HS-27A (cell line): ENCODE measurements at regions not wholly inside any gene's neighbourhood (a gene's known extent, or its start where the extent isn't known, plus 50 kb on each side); places are given as distances from the start of the nearest gene placed in this dataset.
"Not testable (repeated sequence)": the region's sequence is repeated elsewhere in the genome, so short reads cannot be mapped to it uniquely, and the experiment has no call there.

Experiments
- DNase-seq: peaks from one replicate; pipeline ENCODE4 v3.0.0-alpha.2; 2012; ENCODE audit warnings: low read depth, missing footprints

DNA sequence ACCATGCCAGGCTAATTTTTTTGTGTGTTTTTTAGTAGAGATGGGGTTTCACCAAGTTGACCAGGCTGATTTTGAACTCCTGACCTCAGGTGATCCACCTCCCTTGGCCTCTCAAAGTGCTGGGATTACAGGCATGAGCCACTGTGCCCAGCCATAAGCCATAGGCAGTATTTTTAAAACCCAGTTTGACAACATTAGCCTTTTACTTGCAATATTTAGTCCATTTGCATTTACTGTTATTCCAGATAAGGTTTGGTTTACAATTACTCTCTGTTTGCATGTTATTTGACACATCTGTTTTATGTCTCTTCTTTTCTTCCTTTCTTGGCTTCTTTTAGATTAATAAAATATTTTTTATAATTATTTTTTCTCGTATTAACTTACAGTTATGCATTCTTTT lies 83.6 kb upstream of the EPHB3 start:
- no peak for DNase-seq

DNA sequence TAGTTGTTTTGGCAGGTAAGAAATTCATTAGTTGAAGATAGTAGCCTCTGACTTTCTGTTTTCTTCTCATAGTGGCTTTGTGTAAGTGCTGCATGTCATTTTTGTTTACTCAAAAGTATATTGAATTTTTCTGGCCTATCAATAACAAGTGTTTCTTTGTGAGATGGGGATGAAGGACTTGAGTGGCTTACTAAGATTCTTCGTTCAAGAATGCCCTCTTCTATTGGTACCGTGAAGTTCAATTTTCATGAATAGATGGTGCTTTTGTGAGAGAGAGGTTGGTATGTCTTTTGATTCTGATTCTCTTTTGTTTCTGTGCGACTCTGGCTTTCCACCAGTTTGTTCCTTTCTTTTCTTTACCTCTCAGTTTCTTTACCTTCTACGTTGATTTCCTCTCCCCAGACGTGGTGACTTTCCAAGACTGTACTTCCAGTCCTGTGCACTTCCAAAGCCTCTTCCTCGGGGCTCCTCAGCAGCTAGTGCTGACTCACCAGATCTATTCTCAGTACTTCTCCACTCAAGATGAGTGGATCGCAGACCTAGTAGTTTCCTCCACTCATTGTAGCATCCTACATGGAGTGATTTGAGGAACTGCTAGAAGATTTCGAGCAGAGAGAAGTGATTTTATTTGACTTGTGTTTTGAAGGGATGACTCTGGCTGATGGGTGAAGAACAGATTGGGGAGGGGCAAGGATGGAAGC lies 82.0 kb upstream of the EPHB3 start:
- no peak for DNase-seq

DNA sequence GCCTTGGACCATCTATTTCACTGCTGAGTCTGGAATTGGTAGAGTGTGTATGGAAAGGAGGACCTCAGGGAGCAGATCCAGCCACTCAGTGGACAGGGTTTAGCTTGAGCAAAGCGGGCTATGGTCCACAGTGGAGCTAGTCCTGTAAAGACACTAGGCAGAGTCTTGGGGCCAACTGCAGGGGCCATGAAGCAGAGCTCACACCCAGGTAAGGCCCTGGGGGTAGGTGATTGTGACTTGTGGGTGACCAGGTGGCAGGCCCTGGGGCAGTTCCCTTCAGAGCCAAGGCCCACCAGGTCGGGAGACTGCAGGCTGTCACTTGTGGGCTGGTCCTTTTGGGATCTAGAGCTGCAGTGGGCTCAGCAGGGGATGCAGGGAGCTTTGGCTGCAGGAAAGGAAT lies 80.8 kb upstream of the EPHB3 start:
- no peak for DNase-seq

DNA sequence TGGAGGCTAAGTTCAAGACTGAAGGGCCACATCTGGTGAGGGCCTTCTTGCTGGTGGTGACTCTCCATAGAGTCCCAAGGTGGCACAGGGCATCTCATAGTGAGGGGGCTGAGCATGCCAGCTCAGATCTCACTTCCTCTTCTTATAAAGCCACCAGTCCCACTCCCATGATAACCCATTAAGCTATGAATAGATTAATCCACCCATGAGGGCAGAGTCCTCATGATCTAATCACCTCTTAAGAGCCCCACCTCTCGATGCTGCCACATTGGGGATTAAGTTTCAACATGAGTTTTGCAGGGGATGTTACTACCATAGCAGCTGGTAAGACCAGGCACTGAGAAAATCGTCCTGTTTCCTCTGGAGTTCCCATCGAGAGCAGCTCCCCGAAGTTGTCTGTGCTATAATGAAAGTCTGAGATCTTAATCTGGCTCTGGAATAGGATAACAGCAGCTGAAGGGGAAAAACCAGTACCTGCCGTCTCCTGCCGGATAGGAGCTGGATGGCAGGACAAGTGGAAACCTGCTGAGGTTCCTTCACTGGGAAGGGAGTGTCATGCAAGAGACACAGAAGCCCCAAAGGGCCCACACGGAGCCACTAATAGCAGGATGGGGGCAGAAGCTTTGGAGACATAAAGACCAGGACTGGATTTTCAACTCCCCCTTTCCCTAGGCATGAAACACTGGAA lies 79.5 kb upstream of the EPHB3 start:
- no peak for DNase-seq

DNA sequence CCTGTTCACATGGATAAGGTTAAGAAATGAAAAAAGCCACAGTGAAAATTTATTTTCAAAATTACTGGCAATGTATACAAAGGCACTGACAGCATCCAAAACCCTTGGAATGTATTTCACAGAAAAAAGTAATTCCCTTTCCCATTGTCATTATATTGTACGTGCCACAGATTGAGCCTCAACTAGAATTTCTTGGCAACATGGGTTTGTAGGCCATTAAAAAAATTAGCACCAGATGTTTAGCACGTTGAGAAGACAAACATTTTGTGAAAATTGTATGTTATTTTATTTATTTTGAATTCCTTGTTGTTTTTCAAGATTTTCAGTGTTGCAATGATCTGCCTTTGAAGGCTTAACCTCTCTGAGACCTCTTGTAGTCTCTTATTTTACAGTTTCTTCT lies 76.3 kb upstream of the EPHB3 start:
- no peak for DNase-seq

DNA sequence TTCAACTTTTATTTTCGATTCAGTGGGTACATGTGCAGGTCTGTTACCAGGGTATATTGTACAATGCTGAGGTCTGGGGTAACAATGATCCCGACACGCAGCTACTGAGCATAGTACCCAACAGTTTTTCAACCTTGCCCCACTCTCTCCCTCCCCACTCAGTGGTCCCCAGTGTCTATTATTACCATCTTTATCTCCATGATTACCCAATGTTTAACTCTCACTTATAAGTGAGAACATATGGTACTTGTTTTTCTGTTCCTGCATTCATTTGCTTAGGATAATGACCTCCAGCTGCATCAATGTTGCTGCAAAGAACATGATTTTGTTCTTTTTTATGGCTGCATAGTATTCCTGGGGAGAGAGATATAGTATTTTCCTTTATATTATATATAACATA lies 75.7 kb upstream of the EPHB3 start:
- no peak for DNase-seq

DNA sequence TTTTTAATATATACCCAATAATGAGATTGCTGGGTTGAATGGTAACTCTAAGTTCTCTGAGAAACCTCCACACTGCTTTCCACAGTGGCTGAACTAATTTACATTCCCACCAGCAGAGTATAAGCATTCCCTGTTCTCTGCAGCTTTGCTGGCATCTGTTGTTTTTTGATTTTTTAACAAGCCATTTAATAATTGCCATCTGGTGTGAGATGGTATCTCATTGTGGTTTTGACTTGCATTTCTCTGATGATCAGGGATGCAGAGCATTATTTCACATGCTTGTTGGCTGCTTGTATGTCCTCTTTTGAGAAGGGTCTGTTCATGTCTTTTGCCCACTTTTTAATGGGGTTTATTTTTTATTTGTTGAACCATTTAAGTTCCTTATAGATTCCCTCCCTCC lies 75.0 kb upstream of the EPHB3 start:
- no peak for DNase-seq

DNA sequence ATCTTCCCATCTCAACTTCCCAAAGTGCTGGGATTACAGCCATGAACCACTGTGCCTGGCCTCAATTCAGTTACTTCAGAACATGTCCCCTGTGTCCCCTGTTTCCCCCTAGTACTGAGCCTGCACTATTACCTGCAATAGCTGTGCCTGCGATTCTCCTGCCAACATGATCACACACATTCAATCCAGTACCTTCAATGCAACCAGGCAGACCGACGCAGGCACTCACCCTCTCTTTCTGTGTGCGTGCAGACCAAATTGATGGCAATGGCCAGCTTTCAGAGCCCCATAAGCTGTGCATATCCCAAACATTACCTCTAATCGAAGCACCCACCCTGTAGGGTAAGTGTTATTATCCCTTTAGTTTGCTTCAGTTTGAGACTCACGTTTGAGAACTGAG lies 73.0 kb upstream of the EPHB3 start:
- DNase-seq: no peak

DNA sequence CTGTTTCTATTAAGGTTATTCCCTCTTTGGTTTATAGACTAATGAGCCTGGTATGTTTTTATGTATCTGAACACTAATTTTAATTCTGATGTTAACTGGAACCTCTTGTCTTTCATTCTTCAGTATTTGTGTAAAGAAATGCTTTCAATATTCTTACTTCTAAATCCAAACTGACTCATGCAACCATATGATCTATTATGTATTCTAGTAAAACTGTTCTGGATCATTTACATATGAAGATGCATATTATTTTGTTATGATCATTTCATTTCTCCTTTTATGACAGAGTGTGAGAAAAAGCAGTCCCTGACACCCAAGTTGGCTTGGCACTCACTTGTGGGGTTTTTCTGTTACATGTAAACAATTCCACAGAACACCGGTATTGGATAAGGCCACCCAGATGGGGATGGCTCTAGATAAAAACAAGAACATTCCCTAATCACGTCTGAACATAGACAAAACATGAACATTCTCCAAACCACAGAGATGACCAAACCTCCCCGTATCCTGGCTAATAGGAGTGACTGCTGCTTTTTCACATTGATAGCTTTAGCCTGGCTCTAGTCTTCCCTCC lies 72.2 kb upstream of the EPHB3 start:
- no peak for DNase-seq

DNA sequence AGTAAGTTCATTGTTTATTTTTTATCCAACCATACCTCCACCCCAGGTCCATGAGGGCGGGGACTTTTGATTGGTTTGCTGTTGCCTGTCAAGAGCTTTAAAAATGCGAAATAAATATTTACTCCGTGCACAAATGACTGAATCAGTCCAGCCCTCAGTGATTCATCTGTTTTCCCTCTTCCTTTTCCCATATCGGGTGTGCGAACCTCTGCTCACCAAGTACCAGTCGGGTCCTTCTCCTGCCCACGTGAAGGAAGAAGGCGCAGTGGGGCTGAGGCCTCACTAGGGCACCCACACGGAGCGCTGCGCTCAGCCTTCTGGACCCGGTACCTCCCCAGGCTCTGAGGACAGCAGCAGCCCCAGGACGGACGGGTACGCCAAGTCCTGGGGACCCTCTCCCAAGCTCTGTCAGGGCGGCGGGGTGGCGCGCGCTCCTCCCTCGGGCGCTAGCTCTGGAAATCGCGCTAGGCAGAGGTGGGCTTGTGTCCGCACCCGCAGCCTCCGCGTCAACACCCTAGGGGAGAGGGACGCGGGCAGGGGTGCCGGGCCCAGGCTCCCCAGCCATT lies 70.5 kb upstream of the EPHB3 start:
- DNase-seq: no peak

DNA sequence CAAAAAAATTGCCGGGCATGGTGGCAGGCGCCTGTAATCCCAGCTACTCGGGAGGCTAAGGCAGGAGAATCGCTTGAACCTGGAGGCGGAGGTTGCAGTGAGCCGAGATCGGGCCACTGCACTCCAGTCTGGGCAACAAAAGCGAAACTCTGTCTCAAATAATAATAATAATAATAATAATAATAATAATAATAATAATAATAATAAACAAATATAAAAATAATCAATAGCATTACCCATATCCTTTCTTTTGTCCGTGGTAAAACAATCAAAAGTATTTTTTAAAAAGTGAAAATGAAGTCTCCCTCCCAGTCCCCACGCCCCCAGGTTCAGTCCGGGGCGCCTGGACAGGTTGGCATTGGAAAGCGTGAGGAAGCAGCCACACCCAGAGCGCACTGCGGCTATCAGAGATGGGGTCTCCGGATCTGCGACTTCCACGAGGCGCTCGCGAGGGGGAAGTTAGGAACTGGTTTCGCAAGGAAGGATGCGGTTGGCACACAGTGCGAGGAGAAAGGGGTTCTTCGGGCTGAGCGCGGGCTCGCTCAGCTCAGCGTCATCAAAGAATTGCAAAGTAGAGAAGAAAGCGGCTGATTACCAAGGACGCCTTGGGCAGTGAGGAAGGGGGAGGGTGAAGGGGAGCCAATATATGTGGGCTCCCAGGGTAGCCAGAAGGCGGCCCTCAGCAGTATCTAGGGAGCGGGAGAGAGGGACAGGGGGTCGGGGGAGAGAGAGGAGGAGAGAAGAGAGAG lies 69.5 kb upstream of the EPHB3 start:
- no peak for DNase-seq

DNA sequence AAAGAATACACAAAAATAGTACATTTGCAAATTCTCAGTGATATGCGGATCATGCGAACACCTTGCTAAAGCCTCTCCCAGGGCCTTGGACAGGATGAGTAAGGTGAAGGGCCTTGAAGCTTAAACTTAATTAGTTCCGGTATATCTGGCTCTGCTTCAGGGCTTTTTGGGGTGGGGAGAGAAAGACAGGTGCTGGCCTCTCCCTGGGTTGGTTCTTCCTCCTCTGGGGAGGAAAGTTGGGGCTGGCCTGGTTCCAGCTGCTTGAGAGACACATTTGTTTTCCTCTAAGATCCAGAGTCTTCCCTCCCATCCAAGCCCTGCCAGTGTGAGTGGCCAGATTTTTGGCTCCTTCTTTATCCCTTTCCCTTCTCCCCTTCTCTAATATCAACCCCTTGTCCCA lies 64.7 kb upstream of the EPHB3 start:
- no peak for DNase-seq

DNA sequence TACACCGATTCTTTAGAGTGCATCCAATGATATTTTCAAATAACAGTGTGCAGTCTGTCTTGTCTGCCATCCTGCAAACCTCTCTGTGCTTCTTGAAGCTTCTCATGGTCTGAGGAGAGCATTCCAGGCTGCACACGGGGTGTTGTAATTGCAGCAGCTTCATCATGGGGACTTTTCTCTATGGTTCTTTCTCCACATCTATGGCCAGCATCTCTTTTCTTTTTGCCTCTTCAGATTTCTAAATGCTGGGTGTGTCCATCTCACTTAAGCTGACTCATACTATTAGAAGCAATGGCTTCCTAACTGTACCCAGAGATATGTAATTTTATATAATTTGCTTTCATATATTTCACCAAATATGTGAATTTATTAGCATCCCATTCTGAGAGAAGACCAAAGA lies 63.8 kb upstream of the EPHB3 start:
- no peak for DNase-seq

DNA sequence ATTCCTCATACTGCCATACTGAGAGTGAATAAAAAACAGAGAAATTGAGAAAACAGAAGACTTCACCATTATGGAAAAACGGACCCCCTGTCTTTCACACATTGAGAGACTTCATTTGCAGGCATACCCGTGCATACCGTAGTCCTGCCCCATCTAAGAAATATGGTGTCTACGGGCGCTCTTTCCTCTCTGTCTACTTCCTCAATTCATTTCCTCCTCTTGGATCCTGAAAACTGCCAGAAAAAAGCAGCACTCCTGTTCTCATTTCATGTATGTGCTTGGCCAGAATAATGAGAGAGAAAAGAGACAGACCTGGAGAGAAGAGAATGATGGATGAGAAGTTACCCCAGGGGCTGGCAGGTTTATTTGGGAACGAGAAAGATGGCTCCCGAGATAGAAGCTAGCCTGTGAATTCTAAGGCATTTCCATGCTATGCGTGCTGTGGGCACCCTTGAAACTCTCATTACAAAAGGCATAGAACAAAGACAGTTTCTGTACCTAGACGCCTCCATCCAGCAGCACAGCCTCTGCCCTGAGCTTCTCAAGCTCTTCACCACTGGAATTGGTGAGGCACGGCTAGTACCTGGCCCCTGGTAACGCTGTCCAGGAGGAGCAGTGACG lies 62.5 kb upstream of the EPHB3 start:
- DNase-seq: no peak

DNA sequence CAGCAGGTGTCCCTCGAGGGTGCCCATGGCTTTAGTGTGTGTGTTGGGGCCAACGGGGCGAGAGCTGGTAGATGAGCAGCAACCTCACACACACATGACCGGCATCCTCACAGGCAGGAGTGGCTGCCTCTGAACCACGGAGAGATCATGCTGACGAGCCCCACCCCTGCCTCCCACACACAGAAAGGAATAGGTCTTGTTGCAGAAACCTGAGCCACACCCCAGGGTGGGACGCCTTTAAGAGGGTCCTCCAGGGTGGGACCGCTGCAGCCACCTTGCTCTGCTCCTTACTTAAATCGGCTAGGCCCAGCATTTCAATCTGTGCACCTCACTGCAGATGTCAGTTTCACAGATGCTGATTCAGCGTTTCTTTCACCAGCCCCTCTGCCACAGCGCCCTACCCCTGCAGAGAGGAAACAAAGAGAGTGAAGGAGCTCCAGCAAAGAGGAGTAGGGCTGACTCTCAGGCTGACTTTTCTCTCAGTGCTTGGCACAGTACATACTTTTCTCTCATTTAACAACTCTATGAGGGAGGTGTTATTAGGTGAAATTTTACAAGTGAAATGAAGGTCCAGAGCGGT lies 61.2 kb upstream of the EPHB3 start:
- DNase-seq: no peak

DNA sequence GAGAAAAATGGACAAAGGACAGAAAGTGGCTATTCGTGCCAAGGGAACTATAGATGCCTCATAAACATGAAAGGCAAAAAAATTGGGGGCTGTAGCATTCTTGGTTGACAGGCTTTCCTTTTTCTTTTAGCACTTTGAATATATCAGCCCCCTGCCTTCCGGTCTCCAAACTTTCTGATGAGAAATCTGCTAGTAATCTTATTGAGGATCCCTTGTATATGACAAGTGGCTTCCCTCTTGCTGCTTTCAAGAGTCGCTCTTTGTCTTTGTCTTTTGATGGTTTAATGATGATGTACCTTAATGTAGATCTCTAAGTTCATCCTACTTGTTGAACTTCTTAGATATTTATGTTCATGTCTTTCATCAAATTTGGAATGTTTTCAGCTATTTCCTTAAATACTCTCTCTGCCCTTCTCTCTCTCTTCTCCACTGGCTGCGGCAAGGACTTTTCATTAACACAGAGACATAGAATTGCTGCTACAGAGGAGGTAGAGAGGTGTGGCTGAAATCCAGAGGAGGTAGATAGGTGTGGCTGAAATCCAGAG lies 59.4 kb upstream of the EPHB3 start:
- DNase-seq: no peak

DNA sequence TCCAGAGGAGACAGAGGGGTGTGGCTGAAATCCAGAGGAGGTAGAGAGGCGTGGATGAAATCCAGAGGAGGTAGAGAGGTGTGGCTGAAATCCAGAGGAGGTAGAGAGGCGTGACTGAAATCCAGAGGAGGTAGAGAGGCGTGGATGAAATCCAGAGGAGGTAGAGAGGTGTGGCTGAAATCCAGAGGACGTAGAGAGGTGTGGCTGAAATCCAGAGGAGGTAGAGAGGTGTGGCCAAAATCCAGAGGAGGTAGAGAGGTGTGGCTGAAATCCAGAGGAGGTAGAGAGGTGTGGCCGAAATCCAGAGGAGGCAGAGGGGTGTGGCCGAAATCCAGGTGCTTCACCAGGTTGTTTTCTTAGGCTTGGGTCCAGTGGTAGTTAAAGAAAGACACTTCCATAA lies 58.7 kb upstream of the EPHB3 start:
- DNase-seq: not testable (repeated sequence)

DNA sequence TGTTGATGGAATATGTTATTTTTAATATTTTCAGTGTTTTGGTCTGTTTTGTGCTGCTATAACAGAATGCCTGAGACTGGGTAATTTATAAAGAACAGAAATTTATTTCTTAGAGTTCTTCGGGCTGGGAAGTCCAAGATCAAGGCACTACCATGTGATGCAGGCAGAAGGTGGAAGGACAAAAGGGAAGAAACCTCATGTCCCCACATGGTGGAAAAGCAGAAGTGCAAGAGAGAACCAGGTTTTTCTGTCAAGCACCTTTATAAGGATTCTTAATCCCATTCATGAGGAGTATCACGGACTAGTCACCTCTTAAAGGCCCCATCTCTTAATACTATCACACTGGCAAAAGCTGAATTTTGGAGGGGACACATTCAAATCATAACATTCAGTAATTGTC lies 57.9 kb upstream of the EPHB3 start:
- no peak for DNase-seq

DNA sequence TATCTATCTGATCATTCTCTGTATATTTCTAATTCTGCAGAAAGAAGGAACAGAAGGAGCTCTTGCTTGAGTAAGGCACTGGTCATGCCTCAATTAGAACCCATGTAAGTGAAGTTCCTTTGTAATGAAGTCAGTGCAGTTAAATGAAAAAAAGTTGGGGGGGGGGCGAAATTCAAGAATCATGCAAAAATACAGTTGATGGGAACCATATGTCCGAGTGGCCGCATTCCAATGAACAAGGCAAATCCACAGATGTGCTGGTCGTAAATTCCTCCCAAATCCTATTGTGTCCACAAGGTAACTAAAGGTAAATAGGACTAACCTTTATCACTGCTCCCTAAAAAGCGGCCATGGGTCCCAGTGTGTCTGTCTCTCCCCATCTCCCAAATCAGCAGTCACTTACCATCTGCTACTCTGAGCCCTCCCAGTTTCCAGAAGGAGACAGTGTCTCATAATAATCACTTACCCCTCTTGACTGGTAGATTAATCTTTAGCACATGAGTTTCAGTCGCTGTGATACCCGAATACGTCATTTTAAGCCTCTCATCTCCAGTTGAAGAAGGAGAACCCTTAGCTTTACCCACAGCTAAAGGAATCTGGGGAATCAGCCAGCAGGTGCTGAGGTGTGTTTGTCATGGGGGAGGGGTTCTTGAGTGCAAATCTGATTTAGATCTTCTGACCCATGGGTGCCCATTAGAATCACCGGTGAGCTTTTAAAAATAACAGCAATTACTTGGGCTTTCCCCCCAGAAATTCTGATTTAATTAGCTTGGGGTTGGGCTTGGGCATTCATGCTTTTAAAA lies 56.3 kb upstream of the EPHB3 start:
- no peak for DNase-seq

DNA sequence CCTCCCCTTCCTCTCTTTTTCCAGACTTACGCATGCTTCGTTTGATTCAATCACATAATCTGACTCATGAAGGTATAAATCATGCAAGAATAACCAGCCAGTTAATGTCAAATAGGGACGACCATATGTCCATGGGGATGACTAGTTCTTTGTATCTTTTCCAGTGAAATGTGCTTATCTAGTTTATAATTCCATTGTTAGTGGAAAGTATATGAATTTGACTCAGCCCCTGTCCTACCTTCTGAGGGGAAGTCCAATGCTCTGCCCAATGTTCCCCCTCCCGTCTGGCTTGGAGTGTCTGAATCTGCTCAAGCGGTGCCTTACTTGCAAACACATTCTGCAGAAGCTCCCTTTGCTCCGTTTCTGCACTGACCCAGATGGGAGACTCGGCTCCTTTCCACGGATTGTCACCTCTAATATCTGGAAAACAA lies 55.0 kb upstream of the EPHB3 start:
- no peak for DNase-seq

DNA sequence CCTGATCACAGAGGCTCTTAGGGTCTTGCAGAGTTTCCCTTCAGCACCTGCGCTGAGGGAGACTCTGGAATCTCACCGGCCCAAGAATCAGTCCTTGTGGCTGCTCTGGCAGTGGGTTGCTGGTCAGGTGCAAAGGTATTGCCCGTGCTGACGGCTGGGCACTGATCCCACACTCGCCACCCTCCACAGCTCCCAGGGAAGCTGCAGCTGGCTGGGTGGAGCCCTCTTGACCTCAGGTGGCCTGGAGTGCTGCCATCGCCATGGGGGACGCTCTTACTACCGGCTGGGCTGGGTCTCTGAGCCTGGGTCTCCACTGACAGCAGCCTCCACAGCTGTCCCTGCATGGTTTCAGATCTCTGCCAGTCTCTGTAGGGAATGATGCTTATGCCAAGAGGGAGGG lies 52.6 kb upstream of the EPHB3 start:
- no peak for DNase-seq
